Activated CD4-positive, alpha-beta memory T cell treated with anti-CD3 and anti-CD28 coated beads for 36 hours (primary cell): ENCODE measurements at regions not wholly inside any gene's neighbourhood (a gene's known extent, or its start where the extent isn't known, plus 50 kb on each side); places are given as distances from the start of the nearest gene placed in this dataset.

Experiments
- CTCF ChIA-PET: fragments of 350-600 bp; sonication (Branson Sonifier 250); formaldehyde crosslinking; loops from one replicate; lab custom pipeline; 2021; ENCODE audit warnings: antibody characterized with exemption, inconsistent platforms; lab: Charles Lee
- POLR2A ChIA-PET: fragments of 350-600 bp; sonication (Branson Sonifier 250); formaldehyde crosslinking; loops from one replicate; lab custom pipeline; 2021; ENCODE audit warnings: antibody characterized with exemption; lab: Charles Lee
- DNase-seq: peaks from one replicate; pipeline ENCODE4 v3.0.0-alpha.2; 2020
- H3K27ac Mint-ChIP-seq: one replicate; pipeline ENCODE4 v1.8.0; 2021; ENCODE audit warnings: mixed read lengths
- H3K27me3 Mint-ChIP-seq: one replicate; pipeline ENCODE4 v1.8.0; 2021; ENCODE audit warnings: mixed read lengths
- H3K36me3 Mint-ChIP-seq: one replicate; pipeline ENCODE4 v1.8.0; 2021; ENCODE audit warnings: mixed read lengths
- H3K4me1 Mint-ChIP-seq: one replicate; pipeline ENCODE4 v1.8.0; 2021; ENCODE audit warnings: low read depth, mixed read lengths
- H3K4me3 Mint-ChIP-seq: one replicate; pipeline ENCODE4 v1.8.0; 2021; ENCODE audit warnings: mild to moderate bottlenecking, mixed read lengths
- H3K9me3 Mint-ChIP-seq: one replicate; pipeline ENCODE4 v1.8.0; 2021; ENCODE audit warnings: mixed read lengths
- intact Hi-C: fragments of 100-400 bp; cut with micrococcal nuclease; formaldehyde crosslinking; loops from one replicate; pipeline ENCODE4 v1.15.1; 2023

DNA sequence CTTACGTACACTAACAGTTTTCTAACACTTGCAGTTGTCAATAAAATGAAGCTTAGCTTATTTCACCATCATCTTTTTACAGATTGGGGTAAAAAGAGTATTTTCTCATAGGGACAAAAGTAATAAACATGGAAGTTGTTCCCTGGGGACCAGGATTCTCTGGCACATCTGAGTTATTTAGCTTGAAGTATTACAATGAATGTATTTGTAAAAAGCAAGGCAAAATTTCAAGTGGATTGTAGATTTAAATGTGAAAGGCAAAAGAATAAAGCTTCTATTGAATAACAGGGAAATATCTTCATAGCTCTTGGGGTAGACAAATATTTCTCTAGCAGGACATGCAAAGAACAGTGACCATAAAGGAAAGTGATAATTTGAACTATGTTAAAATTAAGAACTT is 260.0 kb upstream of the ECI2 start:
- Mint-ChIP-seq H3K9me3 (no peaks in the 10 kb centered on the region), H3K4me3 (no peak overlapping the region), H3K36me3 (no peaks in the 10 kb centered on the region), H3K4me1 (no peaks in the 10 kb centered on the region), H3K27ac (no peak overlapping the region), H3K27me3 (peaks cover 7% of the 10 kb centered on the region)
- ChIA-PET CTCF (no interaction called here), POLR2A (no interaction called here)
- DNase-seq, result no peak
- intact Hi-C loops, result no loop called here

DNA sequence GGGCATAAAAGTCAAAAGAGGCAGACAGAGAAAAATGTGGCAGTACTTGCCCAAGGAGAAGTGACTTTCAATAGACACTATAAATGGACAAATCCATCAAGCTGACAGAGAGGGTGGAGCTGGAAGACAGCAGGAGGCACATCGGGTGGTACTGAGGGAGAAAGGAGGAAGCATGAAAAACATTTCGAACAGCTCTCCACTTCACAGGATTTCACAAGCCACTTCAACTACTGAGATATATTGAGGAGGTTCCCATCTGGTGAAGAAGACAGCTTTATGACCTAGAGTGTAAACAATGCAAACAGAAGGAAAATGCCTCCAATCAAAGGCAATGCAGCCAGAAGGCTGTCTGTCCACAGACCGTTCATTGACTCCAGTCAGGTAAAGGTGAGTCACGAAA is 259.4 kb upstream of the ECI2 start:
- intact Hi-C loops, result no loop called here
- H3K9me3 Mint-ChIP-seq, result no peaks in the 10 kb centered on the region
- no peak overlapping the region for H3K27ac Mint-ChIP-seq
- ChIA-PET CTCF (no interaction called here), POLR2A (no interaction called here)
- H3K27me3 Mint-ChIP-seq, result peaks cover 7% of the 10 kb centered on the region
- no peaks in the 10 kb centered on the region for H3K4me1 Mint-ChIP-seq
- DNase-seq, result no peak
- no peaks in the 10 kb centered on the region for H3K36me3 Mint-ChIP-seq
- H3K4me3 Mint-ChIP-seq, result no peak overlapping the region

DNA sequence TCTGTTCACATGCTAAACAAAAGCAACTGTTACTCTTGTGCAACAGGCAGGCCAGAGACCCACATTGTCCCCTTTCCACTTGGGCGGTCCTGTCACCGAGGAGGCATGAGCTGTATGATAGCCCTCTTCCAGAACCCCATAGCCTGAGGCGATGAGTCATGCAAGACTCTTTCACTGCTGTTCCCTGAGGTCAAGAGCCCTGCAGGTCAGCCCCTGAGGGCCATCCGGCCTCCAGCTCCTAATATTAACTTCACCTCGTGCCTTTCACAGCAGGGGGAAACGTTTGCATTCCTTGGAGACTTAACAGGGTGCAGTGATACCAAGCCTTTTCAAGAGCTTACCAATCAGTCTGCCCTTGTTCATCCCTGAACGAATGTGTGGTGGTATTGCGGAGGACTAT is 253.3 kb upstream of the ECI2 start:
- peaks cover 14% of the 10 kb centered on the region for H3K9me3 Mint-ChIP-seq
- peaks cover 4% of the 10 kb centered on the region for H3K27me3 Mint-ChIP-seq
- ChIA-PET POLR2A (no interaction called here), CTCF (no interaction called here)
- no peaks in the 10 kb centered on the region for H3K4me1 Mint-ChIP-seq
- no peaks in the 10 kb centered on the region for H3K36me3 Mint-ChIP-seq
- no peak overlapping the region for H3K27ac Mint-ChIP-seq
- intact Hi-C loops, result no loop called here
- H3K4me3 Mint-ChIP-seq, result no peak overlapping the region
- no peak for DNase-seq

DNA sequence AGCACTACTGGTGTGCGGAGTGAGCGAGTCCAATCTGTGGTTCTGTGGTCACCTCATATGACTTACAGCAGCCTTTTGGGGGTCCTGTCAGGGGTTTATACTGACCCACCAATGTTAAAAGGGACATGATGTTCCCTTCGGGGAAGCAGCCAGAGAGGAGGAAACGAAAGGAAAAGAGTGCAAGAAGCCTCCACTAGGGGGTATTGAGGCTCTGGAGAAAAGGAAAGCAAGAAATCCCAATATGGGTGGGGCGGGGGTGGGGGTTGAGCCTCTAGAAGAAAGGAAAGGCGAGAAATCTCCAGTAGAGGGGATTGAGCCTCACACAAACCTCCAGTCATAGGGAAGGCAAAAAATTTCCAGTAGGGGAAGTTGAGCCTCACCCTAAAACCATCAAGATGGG is 249.3 kb upstream of the ECI2 start:
- ChIA-PET CTCF (no interaction called here), POLR2A (no interaction called here)
- peaks cover 35% of the 10 kb centered on the region for H3K9me3 Mint-ChIP-seq
- no peaks in the 10 kb centered on the region for H3K36me3 Mint-ChIP-seq
- intact Hi-C loops, result no loop called here
- H3K4me3 Mint-ChIP-seq, result no peak overlapping the region
- H3K27me3 Mint-ChIP-seq, result peaks cover 12% of the 10 kb centered on the region
- H3K4me1 Mint-ChIP-seq, result no peaks in the 10 kb centered on the region
- no peak for DNase-seq
- no peak overlapping the region for H3K27ac Mint-ChIP-seq

DNA sequence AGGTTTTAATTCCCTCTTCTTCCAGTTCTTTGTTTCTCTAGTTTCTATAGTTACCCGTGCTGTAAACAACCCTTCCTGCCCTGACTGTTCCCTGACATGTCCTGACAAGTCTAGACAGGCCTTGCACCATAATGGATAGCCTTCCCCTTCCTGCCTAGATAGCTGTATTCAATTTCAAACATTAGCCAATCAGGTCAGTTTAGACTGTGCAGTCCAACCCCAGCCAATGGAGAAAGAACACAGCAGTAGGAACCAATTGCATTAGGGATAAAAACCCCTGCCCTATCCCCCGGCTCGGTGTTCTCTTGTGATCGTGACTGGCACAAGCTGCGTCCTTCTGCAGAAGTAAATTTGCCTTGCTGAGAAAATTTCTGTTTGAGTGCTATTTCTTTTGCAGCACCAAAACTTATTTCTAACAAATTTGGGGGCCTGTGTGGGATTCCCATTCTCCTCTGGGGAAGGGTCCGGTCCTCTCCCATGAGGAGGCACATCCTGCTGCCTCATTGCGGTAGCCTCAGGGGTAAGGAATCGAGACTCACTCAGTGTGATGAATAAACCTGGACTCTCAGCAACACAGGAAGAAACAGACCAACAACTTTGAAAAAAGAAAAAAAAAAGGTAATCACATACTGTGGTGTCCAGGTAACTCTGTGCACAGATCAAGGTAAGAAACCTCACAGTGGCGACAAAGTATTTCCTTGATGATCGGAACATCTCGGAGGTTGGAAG is 248.7 kb upstream of the ECI2 start:
- Mint-ChIP-seq H3K4me3 (no peak overlapping the region), H3K9me3 (peaks cover 35% of the 10 kb centered on the region), H3K36me3 (no peaks in the 10 kb centered on the region), H3K27me3 (peaks cover 12% of the 10 kb centered on the region), H3K4me1 (no peaks in the 10 kb centered on the region), H3K27ac (no peak overlapping the region)
- ChIA-PET CTCF (no interaction called here), POLR2A (no interaction called here)
- DNase-seq, result no peak
- intact Hi-C loops, result no loop called here

DNA sequence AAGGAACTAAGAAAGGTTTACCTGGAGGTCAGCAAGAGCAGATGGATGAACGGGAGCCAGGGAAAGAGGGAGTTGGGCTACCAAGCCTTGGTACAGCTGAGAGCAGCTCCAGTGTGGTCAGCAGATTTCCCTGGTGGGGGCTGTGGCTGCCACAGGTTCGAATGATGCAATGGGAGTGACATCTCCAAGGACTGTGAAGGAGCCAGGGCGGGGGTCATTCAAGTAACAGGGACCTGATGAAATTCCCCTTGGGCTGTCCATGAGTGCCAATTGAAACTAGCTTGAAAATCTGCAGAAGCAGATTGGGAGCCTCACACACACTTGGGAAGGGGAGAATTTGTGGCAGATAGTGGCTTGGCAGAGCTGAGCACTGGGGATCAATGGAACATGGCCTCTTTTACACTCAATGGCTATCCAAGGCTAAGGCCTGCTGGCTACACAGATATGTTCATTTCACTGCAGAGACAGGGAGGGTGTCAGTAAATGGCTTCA is 247.0 kb upstream of the ECI2 start:
- CTCF ChIA-PET, result no interaction called here
- H3K4me1 Mint-ChIP-seq, result no peaks in the 10 kb centered on the region
- no peak for DNase-seq
- H3K36me3 Mint-ChIP-seq, result no peaks in the 10 kb centered on the region
- H3K4me3 Mint-ChIP-seq, result no peak overlapping the region
- H3K9me3 Mint-ChIP-seq, result peaks cover 35% of the 10 kb centered on the region
- intact Hi-C loops, result no loop called here
- POLR2A ChIA-PET, result no interaction called here
- H3K27me3 Mint-ChIP-seq, result peaks cover 10% of the 10 kb centered on the region
- H3K27ac Mint-ChIP-seq, result no peak overlapping the region

DNA sequence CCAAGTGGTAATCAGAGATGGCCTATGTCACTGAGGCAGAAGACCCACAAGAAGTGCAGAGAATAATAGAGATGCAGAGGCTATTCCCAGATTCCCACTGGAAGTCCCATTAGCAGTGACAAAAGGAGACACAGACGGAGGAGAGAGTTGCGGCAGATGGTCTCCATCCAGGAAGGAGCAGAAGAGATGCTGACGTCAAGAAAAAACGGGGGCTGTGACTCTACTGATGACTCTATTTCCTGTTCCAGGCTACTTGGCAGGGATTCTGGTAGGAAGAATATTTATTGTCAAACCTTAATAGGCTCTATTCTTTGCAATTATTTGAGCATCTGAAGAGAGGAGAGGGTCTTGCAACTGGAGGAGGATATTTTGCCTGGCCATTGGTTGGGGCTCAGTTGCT is 246.0 kb upstream of the ECI2 start:
- intact Hi-C loops, result no loop called here
- POLR2A ChIA-PET, result no interaction called here
- H3K4me1 Mint-ChIP-seq, result no peaks in the 10 kb centered on the region
- no peak for DNase-seq
- no peak overlapping the region for H3K4me3 Mint-ChIP-seq
- peaks cover 12% of the 10 kb centered on the region for H3K27me3 Mint-ChIP-seq
- CTCF ChIA-PET, result no interaction called here
- no peak overlapping the region for H3K27ac Mint-ChIP-seq
- H3K9me3 Mint-ChIP-seq, result peaks cover 35% of the 10 kb centered on the region
- no peaks in the 10 kb centered on the region for H3K36me3 Mint-ChIP-seq

DNA sequence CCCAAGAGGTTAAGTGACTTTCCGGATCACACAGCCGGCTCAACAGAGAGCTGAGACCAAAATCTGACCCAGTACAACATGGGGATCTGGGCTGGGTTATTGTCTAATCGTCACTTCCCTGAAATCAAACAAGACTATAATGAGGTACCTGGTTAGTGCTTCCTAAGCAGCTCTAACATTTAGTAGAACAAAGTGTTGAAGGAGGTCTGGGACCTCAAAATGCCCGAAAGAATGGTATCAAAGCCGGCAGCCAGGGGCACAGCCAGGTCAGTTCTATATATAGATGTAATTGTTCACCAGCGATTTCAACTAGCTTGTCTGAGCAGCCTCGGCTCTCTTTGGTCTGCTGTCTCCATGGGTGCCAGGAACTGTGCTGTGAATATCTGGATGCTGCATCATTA is 245.5 kb upstream of the ECI2 start:
- no peaks in the 10 kb centered on the region for H3K4me1 Mint-ChIP-seq
- intact Hi-C loops, result no loop called here
- peaks cover 35% of the 10 kb centered on the region for H3K9me3 Mint-ChIP-seq
- CTCF ChIA-PET, result no interaction called here
- peaks cover 12% of the 10 kb centered on the region for H3K27me3 Mint-ChIP-seq
- DNase-seq, result no peak
- H3K4me3 Mint-ChIP-seq, result no peak overlapping the region
- POLR2A ChIA-PET, result no interaction called here
- H3K36me3 Mint-ChIP-seq, result no peaks in the 10 kb centered on the region
- no peak overlapping the region for H3K27ac Mint-ChIP-seq

DNA sequence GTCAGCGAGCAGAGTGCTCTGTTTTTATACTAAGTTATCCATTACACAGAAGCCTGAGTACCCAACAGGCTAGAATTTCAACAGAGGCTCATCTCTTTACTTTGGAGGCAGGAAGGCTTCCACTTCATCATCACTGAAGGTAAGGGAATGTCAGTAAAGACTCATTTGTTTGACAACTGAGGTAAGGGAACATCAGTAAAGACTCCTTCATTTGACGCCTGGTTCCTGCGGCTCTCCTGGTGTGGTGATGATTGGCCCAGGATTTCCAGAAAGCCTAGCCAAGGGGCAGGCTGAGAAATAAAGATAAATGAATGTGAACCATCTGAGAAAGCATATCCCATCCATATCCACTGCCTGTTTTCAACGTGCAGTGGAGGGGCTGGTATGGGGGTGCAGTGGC is 244.6 kb upstream of the ECI2 start:
- Mint-ChIP-seq H3K27me3 (peaks cover 12% of the 10 kb centered on the region), H3K27ac (no peak overlapping the region), H3K36me3 (no peaks in the 10 kb centered on the region), H3K4me3 (no peak overlapping the region), H3K9me3 (peaks cover 31% of the 10 kb centered on the region), H3K4me1 (no peaks in the 10 kb centered on the region)
- intact Hi-C loops, result no loop called here
- ChIA-PET POLR2A (no interaction called here), CTCF (no interaction called here)
- no peak for DNase-seq

DNA sequence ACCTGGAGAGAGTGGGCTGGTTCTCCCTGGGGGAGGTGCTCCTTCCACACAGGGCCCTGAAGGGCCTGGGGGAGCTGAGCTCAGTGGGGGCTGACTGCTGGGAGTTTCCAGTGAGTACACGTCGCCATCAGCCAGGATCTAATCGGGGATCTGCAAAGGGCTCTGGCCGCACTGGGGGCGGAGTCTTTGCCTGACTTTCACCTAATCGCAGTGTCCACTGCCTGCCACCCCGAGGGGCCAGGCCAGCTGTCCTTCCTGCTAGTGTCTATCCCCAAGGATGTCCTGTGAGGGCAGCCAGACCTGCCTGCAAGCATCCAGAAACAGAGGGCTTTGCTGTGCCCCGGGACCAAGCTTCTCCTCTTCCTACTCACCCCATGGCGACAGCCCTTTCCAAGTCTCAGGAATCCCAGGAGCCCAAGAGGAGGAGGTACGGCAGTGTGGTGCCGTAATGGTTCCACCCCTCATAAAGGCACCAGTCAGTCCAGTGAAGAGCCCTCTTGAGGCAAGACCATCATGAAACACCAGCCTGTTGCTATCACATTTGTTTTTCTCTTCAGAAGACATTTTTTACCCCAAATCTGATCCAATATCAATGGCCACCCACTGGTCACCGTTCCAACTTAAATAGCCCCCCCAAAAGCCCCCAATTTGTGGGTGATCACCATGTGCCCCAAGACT is 243.1 kb upstream of the ECI2 start:
- no peaks in the 10 kb centered on the region for H3K4me1 Mint-ChIP-seq
- ChIA-PET POLR2A (interaction anchor here (0.6 kb wide), 1 partner anchor 18 kb away, joined by 6 read pairs; no protein-coding TSS in a partner anchor), CTCF (no interaction called here)
- H3K27me3 Mint-ChIP-seq, result peaks cover 15% of the 10 kb centered on the region
- no peaks in the 10 kb centered on the region for H3K36me3 Mint-ChIP-seq
- DNase-seq, result no peak
- intact Hi-C loops, result no loop called here
- H3K27ac Mint-ChIP-seq, result no peak overlapping the region
- H3K9me3 Mint-ChIP-seq, result peaks cover 19% of the 10 kb centered on the region
- H3K4me3 Mint-ChIP-seq, result no peak overlapping the region

DNA sequence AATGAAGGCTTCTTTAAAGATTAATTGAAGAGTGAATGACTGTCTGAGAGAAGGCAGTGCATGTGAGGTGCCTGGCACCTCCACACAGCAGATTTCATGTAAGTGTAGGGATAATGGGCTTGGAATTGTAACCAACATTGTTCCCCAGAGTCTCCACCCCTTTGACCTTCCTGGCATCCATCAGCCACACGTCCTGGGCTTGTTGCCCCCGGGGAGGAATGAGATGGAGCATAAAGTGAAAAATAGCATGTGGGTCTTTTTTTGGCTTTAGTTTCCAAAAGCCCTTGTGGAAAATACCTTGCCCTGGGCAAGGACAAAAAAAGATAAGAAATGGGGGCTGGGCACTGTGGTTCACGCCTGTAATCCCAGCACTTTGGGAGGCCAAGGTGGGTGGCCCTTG is 242.2 kb upstream of the ECI2 start:
- Mint-ChIP-seq H3K27ac (no peak overlapping the region), H3K27me3 (peaks cover 15% of the 10 kb centered on the region), H3K9me3 (peaks cover 11% of the 10 kb centered on the region), H3K4me3 (no peak overlapping the region), H3K4me1 (no peaks in the 10 kb centered on the region), H3K36me3 (no peaks in the 10 kb centered on the region)
- POLR2A ChIA-PET, result no interaction called here
- CTCF ChIA-PET, result no interaction called here
- intact Hi-C loops, result no loop called here
- no peak for DNase-seq

DNA sequence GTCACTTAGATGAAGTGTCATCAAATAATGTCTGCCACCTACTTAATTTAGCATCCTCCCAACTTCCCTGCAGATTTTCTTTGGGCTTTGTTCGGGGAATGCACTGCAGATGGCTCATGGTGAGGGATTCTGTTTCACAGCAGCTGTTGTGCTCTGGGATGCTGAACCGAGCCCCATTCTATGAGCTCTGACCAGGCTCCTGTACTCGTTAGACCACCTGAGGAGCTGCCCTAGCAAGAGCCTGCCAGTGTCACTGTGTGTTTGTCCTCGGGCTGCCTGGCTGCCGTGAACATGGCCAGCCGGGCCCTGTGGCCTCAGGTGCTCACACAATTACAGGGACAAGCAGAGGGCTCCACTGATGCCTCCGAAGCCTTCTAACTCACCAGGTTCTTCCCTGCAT is 238.8 kb upstream of the ECI2 start:
- Mint-ChIP-seq H3K4me3 (no peak overlapping the region), H3K27ac (no peak overlapping the region), H3K4me1 (no peaks in the 10 kb centered on the region), H3K9me3 (no peaks in the 10 kb centered on the region), H3K27me3 (peaks cover 8% of the 10 kb centered on the region), H3K36me3 (no peaks in the 10 kb centered on the region)
- intact Hi-C loops, result no loop called here
- CTCF ChIA-PET, result no interaction called here
- no peak for DNase-seq
- POLR2A ChIA-PET, result no interaction called here

DNA sequence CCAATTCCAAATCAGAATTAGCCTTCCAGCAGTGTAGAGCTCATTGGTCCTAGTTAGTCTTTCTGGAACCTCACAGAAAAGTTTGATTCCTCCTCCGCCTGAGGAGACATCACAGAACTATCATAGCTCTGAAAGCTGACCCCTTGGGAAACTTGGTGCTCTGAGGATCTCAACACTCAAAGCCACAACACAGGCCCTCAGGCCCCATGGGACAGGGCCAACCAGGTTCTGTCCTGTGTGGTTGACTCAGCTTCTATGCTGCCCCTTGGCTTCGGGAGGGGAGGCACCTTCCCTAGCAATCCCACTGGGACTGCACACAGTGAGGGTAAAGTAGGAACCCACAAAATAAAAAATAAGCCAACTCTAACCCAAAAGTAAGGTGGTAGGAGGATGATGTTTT is 237.5 kb upstream of the ECI2 start:
- H3K27me3 Mint-ChIP-seq, result peaks cover 8% of the 10 kb centered on the region
- H3K4me3 Mint-ChIP-seq, result no peak overlapping the region
- CTCF ChIA-PET, result no interaction called here
- H3K9me3 Mint-ChIP-seq, result no peaks in the 10 kb centered on the region
- no peak overlapping the region for H3K27ac Mint-ChIP-seq
- no peaks in the 10 kb centered on the region for H3K4me1 Mint-ChIP-seq
- POLR2A ChIA-PET, result no interaction called here
- intact Hi-C loops, result no loop called here
- no peaks in the 10 kb centered on the region for H3K36me3 Mint-ChIP-seq
- no peak for DNase-seq
